Skeletal muscle tissue (tissue), 3 donors: ENCODE measurements at regions not wholly inside any gene's neighbourhood (a gene's known extent, or its start where the extent isn't known, plus 50 kb on each side); places are given as distances from the start of the nearest gene placed in this dataset.

Experiments used
- H3K27ac ChIP-seq: one replicate; pipeline ENCODE4 v1.7.0; 2013; ENCODE audit warnings: mild to moderate bottlenecking, low read depth, low read length, inconsistent platforms
- H3K27me3 ChIP-seq, 3 donors: one replicate each; pipeline ENCODE4 v1.7.0; 2013; ENCODE audit warnings: low read length in 3 of 3; ENCODE audit not compliant: control insufficient read depth in 3 of 3, insufficient read depth in 3 of 3
- H3K36me3 ChIP-seq, 3 donors: one replicate each; pipeline ENCODE4 v1.7.0; 2013; ENCODE audit warnings: low read length in 3 of 3; ENCODE audit not compliant: control insufficient read depth in 3 of 3, insufficient read depth in 3 of 3
- H3K4me1 ChIP-seq, 3 donors: one replicate each; pipeline ENCODE4 v1.7.0; 2013; ENCODE audit warnings: low read length in 3 of 3, mild to moderate bottlenecking in 3 of 3; ENCODE audit not compliant: control insufficient read depth in 3 of 3, insufficient read depth in 3 of 3
- H3K4me3 ChIP-seq, 3 donors: one replicate each; pipeline ENCODE4 v1.7.0; 2013; ENCODE audit warnings: low read length in 3 of 3
- H3K9ac ChIP-seq, 3 donors: one replicate each; pipeline ENCODE4 v1.7.0; 2013; ENCODE audit warnings: low read length in 3 of 3, mild to moderate bottlenecking in 3 of 3, moderate library complexity in 2 of 3, low read depth in 1 of 3
- H3K9me3 ChIP-seq, 3 donors: one replicate each; pipeline ENCODE4 v1.7.0; 2013; ENCODE audit warnings: low read length in 3 of 3; ENCODE audit not compliant: control insufficient read depth in 3 of 3
- donor health status: Osteomylitis.

- Histone ChIP-seq H3K4me3 (no peak overlapping the region), H3K27ac (no peak overlapping the region), H3K27me3 (no peaks in the 10 kb centered on the region), H3K4me1 (no peaks in the 10 kb centered on the region), H3K9ac (no peak overlapping the region), H3K9me3 (no peaks in the 10 kb centered on the region), H3K36me3 (no peaks in the 10 kb centered on the region)
Measured at GRCh38 chr20:41989935-41990635, 371.9 kb upstream of the CHD6 start.

DNA sequence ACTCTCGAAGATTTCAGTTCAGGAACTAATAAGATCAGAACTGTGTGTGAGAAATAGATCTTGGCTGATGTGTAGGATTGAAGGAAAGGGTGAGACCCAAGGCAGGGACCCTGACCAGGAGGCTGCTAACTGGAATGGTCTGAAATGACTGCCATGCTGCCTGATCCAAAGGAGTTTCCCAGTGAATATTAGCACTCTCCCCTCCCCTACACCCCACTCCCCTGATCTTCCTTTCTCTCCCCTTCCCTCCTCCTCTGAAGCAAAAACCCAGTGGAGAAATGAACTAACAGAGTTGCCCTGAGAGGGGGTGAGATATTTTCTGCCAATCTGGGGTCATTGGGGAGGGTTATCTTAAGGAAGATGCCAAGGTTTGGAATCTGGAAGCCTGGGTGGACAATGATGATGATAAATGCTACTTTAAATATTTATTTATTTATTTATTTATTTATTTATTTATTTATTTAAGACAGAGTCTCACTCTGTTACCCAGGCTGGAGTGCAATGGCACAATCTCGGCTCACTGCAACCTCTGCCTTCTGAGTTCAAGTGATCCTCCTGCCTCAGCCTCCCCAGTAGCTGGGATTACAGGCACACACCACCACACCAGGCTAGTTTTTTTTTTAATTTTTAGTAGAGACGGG is 371.0 kb upstream of the CHD6 start:
- Histone ChIP-seq H3K9me3 (no peaks in the 10 kb centered on the region), H3K4me1 (no peaks in the 10 kb centered on the region), H3K27ac (no peak overlapping the region), H3K9ac (no peak overlapping the region), H3K4me3 (no peak overlapping the region), H3K36me3 (no peaks in the 10 kb centered on the region), H3K27me3 (no peaks in the 10 kb centered on the region)

- H3K4me1 ChIP-seq: no peaks in the 10 kb centered on the region
- H3K9ac ChIP-seq: no peak overlapping the region
- no peaks in the 10 kb centered on the region for H3K27me3 ChIP-seq
- H3K4me3 ChIP-seq: no peak overlapping the region
- H3K27ac ChIP-seq: no peak overlapping the region
- H3K36me3 ChIP-seq: no peaks in the 10 kb centered on the region
- no peaks in the 10 kb centered on the region for H3K9me3 ChIP-seq
Measured at GRCh38 chr20:41984031-41984430, 365.9 kb upstream of the CHD6 start.

- H3K9me3 ChIP-seq: no peaks in the 10 kb centered on the region
- H3K4me1 ChIP-seq: no peaks in the 10 kb centered on the region
- H3K9ac ChIP-seq: no peak overlapping the region
- no peaks in the 10 kb centered on the region for H3K27me3 ChIP-seq
- no peaks in the 10 kb centered on the region for H3K36me3 ChIP-seq
- no peak overlapping the region for H3K4me3 ChIP-seq
- H3K27ac ChIP-seq: no peak overlapping the region
Measured at GRCh38 chr20:41983159-41983558, 365.0 kb upstream of the CHD6 start.

DNA sequence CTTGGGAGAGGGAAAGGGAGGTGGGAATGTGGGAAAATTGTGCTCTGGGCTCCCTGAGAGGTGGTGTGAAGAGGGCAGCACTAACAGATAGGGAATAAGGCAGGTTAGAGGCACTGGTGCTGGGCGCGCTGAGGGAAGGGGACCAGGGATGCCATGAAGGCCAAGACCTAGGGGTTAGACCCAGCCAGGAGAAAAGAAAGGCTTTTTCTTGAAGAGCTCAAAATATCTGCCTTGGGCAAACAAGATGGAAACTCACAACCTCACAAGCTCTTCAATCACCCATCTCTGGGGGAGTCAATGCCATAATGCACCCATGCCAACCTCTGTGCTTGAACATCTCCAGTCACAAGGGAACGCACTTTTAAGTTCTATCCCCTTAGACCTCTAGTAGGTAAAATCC is 363.6 kb upstream of the CHD6 start:
- no peak overlapping the region for H3K9ac ChIP-seq
- no peaks in the 10 kb centered on the region for H3K27me3 ChIP-seq
- no peak overlapping the region for H3K4me3 ChIP-seq
- no peaks in the 10 kb centered on the region for H3K36me3 ChIP-seq
- H3K4me1 ChIP-seq: no peaks in the 10 kb centered on the region
- H3K27ac ChIP-seq: no peak overlapping the region
- H3K9me3 ChIP-seq: no peaks in the 10 kb centered on the region

DNA sequence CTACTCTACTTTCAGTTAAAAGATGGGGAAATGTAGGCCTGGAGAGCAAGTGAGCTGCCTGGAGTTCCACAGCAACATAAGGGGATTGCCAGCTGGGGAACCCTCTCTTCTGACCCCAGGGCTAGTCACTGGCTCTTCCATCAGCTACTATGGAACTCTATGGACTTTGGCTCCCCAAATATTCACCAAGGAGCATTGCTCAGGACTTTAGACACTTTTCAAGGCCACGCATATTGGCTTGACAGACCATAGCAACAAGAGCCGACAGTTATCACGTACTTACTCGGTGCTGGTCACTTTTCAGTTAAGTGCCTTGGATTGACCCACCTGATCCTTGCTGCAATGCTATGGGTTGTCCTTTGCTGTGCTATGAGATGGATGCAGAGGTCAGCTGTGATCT is 360.7 kb upstream of the CHD6 start:
- no peak overlapping the region for H3K9ac ChIP-seq
- H3K4me1 ChIP-seq: no peaks in the 10 kb centered on the region
- H3K36me3 ChIP-seq: no peaks in the 10 kb centered on the region
- H3K27ac ChIP-seq: no peak overlapping the region
- H3K27me3 ChIP-seq: no peaks in the 10 kb centered on the region
- no peaks in the 10 kb centered on the region for H3K9me3 ChIP-seq
- no peak overlapping the region for H3K4me3 ChIP-seq

- no peak overlapping the region for H3K9ac ChIP-seq
- no peak overlapping the region for H3K4me3 ChIP-seq
- H3K9me3 ChIP-seq: no peaks in the 10 kb centered on the region
- no peaks in the 10 kb centered on the region for H3K36me3 ChIP-seq
- no peak overlapping the region for H3K27ac ChIP-seq
- H3K27me3 ChIP-seq: no peaks in the 10 kb centered on the region
- H3K4me1 ChIP-seq: no peaks in the 10 kb centered on the region
Measured at GRCh38 chr20:41978246-41978790, 360.1 kb upstream of the CHD6 start.

DNA sequence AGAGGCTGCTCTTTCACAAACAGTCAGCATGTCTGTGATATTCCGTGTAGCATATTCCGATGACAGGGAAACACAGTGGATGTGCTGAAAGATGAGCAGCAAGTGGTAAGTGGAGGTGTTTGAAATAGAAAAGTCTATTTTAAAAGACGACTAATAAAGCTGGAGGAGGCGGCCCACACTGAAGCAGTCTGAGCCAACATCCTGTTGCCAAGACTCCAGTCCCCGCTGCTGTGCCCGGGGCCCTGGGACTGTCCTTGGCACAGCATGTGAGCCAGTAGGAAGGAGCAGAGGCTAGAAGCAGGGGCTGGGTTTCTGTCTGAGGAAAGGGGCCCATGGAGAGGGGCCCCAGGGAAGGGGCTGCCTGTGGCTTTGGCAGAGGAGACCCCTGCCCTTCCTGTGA is 351.5 kb upstream of the CHD6 start:
- Histone ChIP-seq H3K36me3 (no peaks in the 10 kb centered on the region), H3K9me3 (no peaks in the 10 kb centered on the region)

DNA sequence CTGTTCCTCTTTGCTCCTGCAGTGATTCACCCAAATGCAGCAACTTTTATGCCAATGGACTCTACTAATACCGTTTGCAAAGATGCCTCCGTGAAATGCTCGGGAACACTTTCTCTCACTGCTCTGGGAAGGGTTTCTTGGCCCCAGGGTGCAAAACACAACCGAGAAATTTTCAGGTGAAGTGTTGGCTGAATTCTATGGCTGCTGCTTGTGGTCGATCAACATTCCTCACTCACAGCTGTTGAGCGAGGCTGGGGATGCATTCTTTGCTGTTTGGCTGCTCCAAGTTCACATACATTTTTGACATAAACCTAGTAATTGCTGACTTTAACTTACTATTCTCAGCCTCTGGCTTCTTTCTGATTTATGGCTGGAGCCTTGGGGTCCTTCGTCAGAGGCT is 342.0 kb upstream of the CHD6 start:
- H3K9ac ChIP-seq: no peak overlapping the region
- H3K4me3 ChIP-seq: no peak overlapping the region
- H3K9me3 ChIP-seq: no peaks in the 10 kb centered on the region
- H3K36me3 ChIP-seq: no peaks in the 10 kb centered on the region
- peaks cover 0 to 5% (median 4%) of the 10 kb centered on the region in 3 donors for H3K27me3 ChIP-seq
- no peaks in the 10 kb centered on the region for H3K4me1 ChIP-seq
- H3K27ac ChIP-seq: no peak overlapping the region

More for the DNA sequence above, 351.5 kb upstream of the CHD6 start:
- Histone ChIP-seq H3K9ac (no peak overlapping the region), H3K27ac (no peak overlapping the region), H3K4me1 (no peaks in the 10 kb centered on the region), H3K27me3 (peaks cover 0 to 7% (median 0%) of the 10 kb centered on the region in 3 donors), H3K4me3 (no peak overlapping the region)

GRCh38 chr20:41958391-41958790 is 340.2 kb upstream of the CHD6 start:
- Histone ChIP-seq H3K27me3 (peaks cover 0 to 5% (median 4%) of the 10 kb centered on the region in 3 donors), H3K4me3 (no peak overlapping the region), H3K9ac (no peak overlapping the region), H3K4me1 (no peaks in the 10 kb centered on the region), H3K36me3 (no peaks in the 10 kb centered on the region), H3K9me3 (no peaks in the 10 kb centered on the region), H3K27ac (no peak overlapping the region)
